Smooth muscle cell (in vitro differentiated cells): ENCODE measurements at regions not wholly inside any gene's neighbourhood (a gene's known extent, or its start where the extent isn't known, plus 50 kb on each side); places are given as distances from the start of the nearest gene placed in this dataset.

Source experiments
- DNase-seq: peaks from one replicate; lab custom pipeline; 2025; ENCODE audit not compliant: unreplicated experiment; lab: John Stamatoyannopoulos, UW
- H2AFZ ChIP-seq: fragments of 200-600 bp; sonication (generic); 2 replicates; pipeline ENCODE4 v1.6.0; 2016; ENCODE audit warnings: antibody characterized with exemption, low read depth, mild to moderate bottlenecking
- H3F3A ChIP-seq: fragments of 200-600 bp; sonication (generic); 2 replicates; pipeline ENCODE4 v1.6.0; 2017; ENCODE audit warnings: antibody characterized with exemption, low read depth
- H3K27ac ChIP-seq: fragments of 200-600 bp; sonication (generic); 2 replicates; pipeline ENCODE4 v1.5.1; 2016; ENCODE audit warnings: low read depth, mild to moderate bottlenecking
- H3K27me3 ChIP-seq: fragments of 200-600 bp; sonication (generic); 2 replicates; pipeline ENCODE4 v1.6.1; 2016; ENCODE audit warnings: low read depth, mild to moderate bottlenecking
- H3K36me3 ChIP-seq: fragments of 200-600 bp; sonication (generic); 2 replicates; pipeline ENCODE4 v1.5.1; 2016; ENCODE audit warnings: low read depth
- H3K4me1 ChIP-seq: fragments of 200-600 bp; sonication (generic); 2 replicates; pipeline ENCODE4 v1.5.1; 2016; ENCODE audit warnings: low read depth
- H3K4me2 ChIP-seq: fragments of 200-600 bp; sonication (generic); 2 replicates; pipeline ENCODE4 v1.6.0; 2016; ENCODE audit warnings: mild to moderate bottlenecking
- H3K4me3 ChIP-seq: fragments of 200-600 bp; sonication (generic); 2 replicates; pipeline ENCODE4 v1.5.1; 2016; ENCODE audit warnings: mild to moderate bottlenecking
- H3K79me2 ChIP-seq: fragments of 200-600 bp; sonication (generic); 2 replicates; pipeline ENCODE4 v1.6.0; 2016; ENCODE audit warnings: low read depth, mild to moderate bottlenecking
- H3K9ac ChIP-seq: fragments of 200-600 bp; sonication (generic); 2 replicates; pipeline ENCODE4 v1.6.0; 2016; ENCODE audit warnings: low read depth
- H3K9me3 ChIP-seq: fragments of 200-600 bp; sonication (generic); replicated peaks from 2 replicates; pipeline ENCODE4 v1.5.1; 2016; ENCODE audit warnings: low read depth
- H4K20me1 ChIP-seq: fragments of 200-600 bp; sonication (generic); 2 replicates; pipeline ENCODE4 v1.6.0; 2016; ENCODE audit warnings: low read depth
- CTCF ChIP-seq: fragments of 200-600 bp; sonication (generic); IDR thresholded peaks from 2 replicates; pipeline ENCODE4 v1.5.1; 2017; ENCODE audit warnings: borderline replicate concordance, mild to moderate bottlenecking, antibody characterized with exemption; ENCODE audit not compliant: insufficient read depth, poor library complexity, severe bottlenecking
- WGBS: methylation state at CpG from one replicate; pipeline ENCODE4 v1.1.7; 2016; ENCODE audit warnings: low lambda C conversion rate; 5-methylcytosine and 5-hydroxymethylcytosine counted together

DNA sequence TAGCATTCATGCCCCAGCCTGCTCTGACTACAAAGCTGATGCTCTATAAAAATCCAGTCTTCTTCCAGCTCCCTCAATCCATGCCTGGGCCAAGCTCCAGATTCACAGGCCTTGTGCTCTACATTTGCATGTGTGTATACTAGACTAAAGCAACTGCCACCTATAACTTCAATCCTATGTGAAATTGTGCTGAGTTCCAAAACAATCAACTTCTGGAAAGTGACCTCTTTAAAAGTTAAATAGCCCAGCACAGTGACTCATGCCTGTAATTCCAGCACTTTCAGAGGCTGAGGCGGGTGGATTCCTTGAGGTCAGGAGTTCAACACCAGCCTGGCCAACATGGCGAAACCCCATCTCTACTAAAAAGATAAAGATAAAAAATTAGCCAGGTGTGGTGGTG is 114.3 kb upstream of the ZC3H12C start:
- H3K27me3 ChIP-seq = no peaks in the 10 kb centered on the region
- no peak overlapping the region for H3K4me2 ChIP-seq
- DNase-seq = no peak
- H3K4me1 ChIP-seq = no peaks in the 10 kb centered on the region
- no peaks in the 10 kb centered on the region for H3K9me3 ChIP-seq
- no peak overlapping the region for H3K4me3 ChIP-seq
- H3F3A ChIP-seq = no peaks in the 10 kb centered on the region
- H3K27ac ChIP-seq = no peak overlapping the region
- H4K20me1 ChIP-seq = no peaks in the 10 kb centered on the region
- H2AFZ ChIP-seq = no peak overlapping the region
- H3K9ac ChIP-seq = no peak overlapping the region
- TF ChIP-seq CTCF = no peak
- H3K79me2 ChIP-seq = no peaks in the 10 kb centered on the region
- WGBS = 64% methylated on average over 2 of the region's 2 CpGs
- no peaks in the 10 kb centered on the region for H3K36me3 ChIP-seq

DNA sequence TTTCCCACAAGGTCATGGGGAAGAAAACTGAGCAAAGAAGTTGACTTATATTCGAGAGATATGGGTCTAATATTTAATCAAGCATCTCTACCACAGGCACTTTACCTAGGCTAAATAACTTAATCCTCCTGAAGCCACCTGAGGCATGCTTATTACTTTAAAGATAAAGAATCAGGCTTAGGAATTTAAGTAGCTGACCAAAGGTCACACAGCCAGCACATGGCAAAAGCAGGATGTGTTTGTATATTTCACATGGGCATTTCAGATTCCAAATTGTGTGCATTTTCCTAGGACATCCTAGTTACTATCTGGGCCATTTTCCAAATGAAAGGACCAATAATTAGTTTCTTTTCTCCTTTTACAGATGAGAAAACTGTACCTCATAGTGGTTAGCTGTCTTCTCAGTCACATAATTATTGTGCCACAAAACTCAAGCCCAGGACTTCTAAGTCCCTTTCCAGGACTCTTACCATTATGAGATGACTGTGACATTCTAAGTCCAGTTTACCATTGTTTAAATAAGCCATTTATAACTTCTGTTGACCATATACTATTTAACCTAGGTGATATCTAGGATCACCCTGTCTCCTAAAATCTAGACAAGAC is 112.1 kb upstream of the ZC3H12C start:
- Histone ChIP-seq H3K4me3 (no peak overlapping the region), H3K27ac (no peak overlapping the region), H3K27me3 (no peaks in the 10 kb centered on the region), H4K20me1 (no peaks in the 10 kb centered on the region), H3K9me3 (no peaks in the 10 kb centered on the region), H3K4me1 (no peaks in the 10 kb centered on the region), H3F3A (no peaks in the 10 kb centered on the region), H3K4me2 (no peak overlapping the region), H2AFZ (no peak overlapping the region), H3K79me2 (no peaks in the 10 kb centered on the region), H3K9ac (no peak overlapping the region), H3K36me3 (no peaks in the 10 kb centered on the region)
- WGBS = 55% methylated on average over 1 of the region's 1 CpG
- TF ChIP-seq CTCF = no peak
- no peak for DNase-seq

DNA sequence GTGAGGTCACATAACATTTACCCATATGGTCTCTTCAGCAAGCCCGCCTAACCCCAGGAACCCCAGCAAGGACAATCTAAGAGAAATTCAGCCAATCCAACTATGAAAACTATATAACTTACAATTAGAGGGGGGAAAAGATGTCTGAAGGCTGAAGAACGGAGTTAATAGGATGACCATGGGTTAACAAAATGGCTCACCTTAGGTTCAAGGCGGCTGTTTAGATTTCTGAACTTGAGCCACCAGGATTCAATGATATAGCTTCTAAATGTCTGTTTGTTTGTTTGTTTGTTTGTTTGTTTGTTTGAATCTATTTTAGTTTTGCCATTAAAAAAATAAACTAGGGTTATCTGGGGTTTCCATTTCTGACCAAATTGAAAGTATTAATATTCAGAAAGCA is 109.8 kb upstream of the ZC3H12C start:
- Histone ChIP-seq H3F3A (no peaks in the 10 kb centered on the region), H3K36me3 (no peaks in the 10 kb centered on the region)

More for the DNA sequence above, 109.8 kb upstream of the ZC3H12C start:
- Histone ChIP-seq H3K4me2 (no peak overlapping the region), H3K4me3 (no peak overlapping the region), H3K27ac (no peak overlapping the region), H4K20me1 (no peaks in the 10 kb centered on the region), H3K9me3 (no peaks in the 10 kb centered on the region), H2AFZ (no peak overlapping the region), H3K9ac (no peak overlapping the region), H3K27me3 (no peaks in the 10 kb centered on the region), H3K4me1 (no peaks in the 10 kb centered on the region), H3K79me2 (no peaks in the 10 kb centered on the region)
- TF ChIP-seq CTCF = no peak
- no peak for DNase-seq
- 96% methylated on average over 3 of the region's 3 CpGs for WGBS
